ENCODE measurements at regions not wholly inside any gene's neighbourhood (a gene's known extent, or its start where the extent isn't known, plus 50 kb on each side); places are given as distances from the start of the nearest gene placed in this dataset.

GRCh38 chr4:23070848-23071570 is 378.3 kb downstream of the GBA3 start:
- H3K4me3 ChIP-seq (ENCODE audit: low read depth, low read length) = no peak overlapping the region
- in situ Hi-C loops (cut with HindIII; ENCODE audit: low sequenced_read_pairs) = no loop called here
- no peak for TF ChIP-seq CTCF (IDR thresholded peaks at IDR 0.05; ENCODE audit: low read depth, low read length, missing control alignments)
- DNase-seq (ENCODE audit: low read depth) = no peak

- in situ Hi-C loops (cut with HindIII; ENCODE audit: low sequenced_read_pairs) = no loop called here
- TF ChIP-seq CTCF (IDR thresholded peaks at IDR 0.05; ENCODE audit: low read depth, low read length, missing control alignments) = no peak
- DNase-seq (ENCODE audit: low read depth) = no peak
- no peak overlapping the region for H3K4me3 ChIP-seq (ENCODE audit: low read depth, low read length)
These were observed 376.0 kb downstream of the GBA3 start for GRCh38 chr4:23068756-23069155.

GRCh38 chr4:23068287-23068686 is 375.6 kb downstream of the GBA3 start:
- in situ Hi-C loops (cut with HindIII; ENCODE audit: low sequenced_read_pairs) = no loop called here
- TF ChIP-seq CTCF (IDR thresholded peaks at IDR 0.05; ENCODE audit: low read depth, low read length, missing control alignments) = no peak
- DNase-seq (ENCODE audit: low read depth) = no peak
- no peak overlapping the region for H3K4me3 ChIP-seq (ENCODE audit: low read depth, low read length)

- in situ Hi-C loops (cut with HindIII; ENCODE audit: low sequenced_read_pairs) = no loop called here
These were observed 369.5 kb downstream of the GBA3 start for GRCh38 chr4:23062188-23062587.

GRCh38 chr4:23061431-23061830 is 368.7 kb downstream of the GBA3 start:
- in situ Hi-C loops (cut with HindIII; ENCODE audit: low sequenced_read_pairs) = no loop called here
- DNase-seq (ENCODE audit: low read depth) = no peak
- TF ChIP-seq CTCF (IDR thresholded peaks at IDR 0.05; ENCODE audit: low read depth, low read length, missing control alignments) = no peak
- no peak overlapping the region for H3K4me3 ChIP-seq (ENCODE audit: low read depth, low read length)

More at GRCh38 chr4:23062188-23062587, 369.5 kb downstream of the GBA3 start:
- no peak for TF ChIP-seq CTCF (IDR thresholded peaks at IDR 0.05; ENCODE audit: low read depth, low read length, missing control alignments)
- no peak overlapping the region for H3K4me3 ChIP-seq (ENCODE audit: low read depth, low read length)
- no peak for DNase-seq (ENCODE audit: low read depth)

GRCh38 chr4:23060776-23061175 is 368.0 kb downstream of the GBA3 start:
- in situ Hi-C loops (cut with HindIII; ENCODE audit: low sequenced_read_pairs) = no loop called here
- no peak for TF ChIP-seq CTCF (IDR thresholded peaks at IDR 0.05; ENCODE audit: low read depth, low read length, missing control alignments)
- H3K4me3 ChIP-seq (ENCODE audit: low read depth, low read length) = no peak overlapping the region
- peak; percentile 94 for DNase-seq (ENCODE audit: low read depth)

All from astrocyte of the cerebellum (primary cell).